ENCODE measurements at regions not wholly inside any gene's neighbourhood (a gene's known extent, or its start where the extent isn't known, plus 50 kb on each side); places are given as distances from the start of the nearest gene placed in this dataset.

DNA sequence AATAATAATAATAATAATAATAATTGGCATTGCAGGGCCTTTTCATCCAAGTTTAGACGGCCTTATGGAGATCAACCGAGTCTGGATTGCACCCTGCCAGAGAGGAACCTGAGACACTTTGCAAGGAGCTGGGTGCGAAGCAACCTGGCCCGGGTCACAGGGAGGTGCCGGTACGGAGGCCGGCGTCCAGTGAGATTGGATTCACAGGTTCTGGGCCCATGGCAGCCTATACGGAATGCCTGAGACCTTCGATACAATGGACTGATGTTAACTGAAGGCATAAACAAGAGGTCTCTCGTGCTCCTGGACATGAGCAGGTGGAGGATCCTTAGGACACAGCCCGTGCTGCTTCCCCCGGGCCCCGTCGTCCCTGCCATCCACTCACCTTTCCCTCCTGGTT is 416.5 kb upstream of the SALL3 start:
- WGBS, 4 donors: 83 to 94% (median 92%) methylated on average over 15 of the region's 15 CpGs
- H3K27ac ChIP-seq: no peak overlapping the region
- H3K4me3 ChIP-seq: no peak overlapping the region
- H3K9me3 ChIP-seq: peaks cover 0 to 4% (median 0%) of the 10 kb centered on the region in 12 donors
- H3K36me3 ChIP-seq: no peaks in the 10 kb centered on the region
- peaks cover 0 to 7% (median 0%) of the 10 kb centered on the region in 9 donors for H3K27me3 ChIP-seq
- ATAC-seq (no peak), DNase-seq (no peak)
- intact Hi-C loops (cut with DNase I): no loop called here
- H3K4me1 ChIP-seq: no peaks in the 10 kb centered on the region
- TF ChIP-seq, protein P1, sequence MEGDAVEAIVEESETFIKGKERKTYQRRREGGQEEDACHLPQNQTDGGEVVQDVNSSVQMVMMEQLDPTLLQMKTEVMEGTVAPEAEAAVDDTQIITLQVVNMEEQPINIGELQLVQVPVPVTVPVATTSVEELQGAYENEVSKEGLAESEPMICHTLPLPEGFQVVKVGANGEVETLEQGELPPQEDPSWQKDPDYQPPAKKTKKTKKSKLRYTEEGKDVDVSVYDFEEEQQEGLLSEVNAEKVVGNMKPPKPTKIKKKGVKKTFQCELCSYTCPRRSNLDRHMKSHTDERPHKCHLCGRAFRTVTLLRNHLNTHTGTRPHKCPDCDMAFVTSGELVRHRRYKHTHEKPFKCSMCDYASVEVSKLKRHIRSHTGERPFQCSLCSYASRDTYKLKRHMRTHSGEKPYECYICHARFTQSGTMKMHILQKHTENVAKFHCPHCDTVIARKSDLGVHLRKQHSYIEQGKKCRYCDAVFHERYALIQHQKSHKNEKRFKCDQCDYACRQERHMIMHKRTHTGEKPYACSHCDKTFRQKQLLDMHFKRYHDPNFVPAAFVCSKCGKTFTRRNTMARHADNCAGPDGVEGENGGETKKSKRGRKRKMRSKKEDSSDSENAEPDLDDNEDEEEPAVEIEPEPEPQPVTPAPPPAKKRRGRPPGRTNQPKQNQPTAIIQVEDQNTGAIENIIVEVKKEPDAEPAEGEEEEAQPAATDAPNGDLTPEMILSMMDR (IDR thresholded peaks at IDR 0.05): no peak
- no peak for TF ChIP-seq POLR2A (IDR thresholded peaks at IDR 0.05)

DNA sequence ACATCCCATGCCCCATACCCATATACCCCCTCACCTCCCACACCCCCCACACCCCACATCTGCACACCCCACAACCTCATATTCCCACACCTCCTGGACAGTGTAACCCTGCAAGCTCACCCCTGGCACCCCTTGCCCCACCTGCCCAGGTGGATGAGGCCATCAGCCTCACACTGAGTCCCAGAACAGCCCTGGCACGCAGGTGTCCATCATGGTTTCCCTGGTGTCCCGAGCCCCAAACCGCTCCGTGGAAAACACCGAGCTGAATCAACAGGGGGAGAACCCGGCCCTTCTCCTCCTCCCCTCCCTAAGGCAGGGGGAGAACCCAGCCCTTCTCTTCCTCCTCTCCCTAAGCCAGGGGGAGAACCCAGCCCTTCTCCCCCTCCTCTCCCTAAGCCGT is 415.6 kb upstream of the SALL3 start:
- TF ChIP-seq, protein P1 (IDR thresholded peaks at IDR 0.05): no peak
- TF ChIP-seq POLR2A (IDR thresholded peaks at IDR 0.05): no peak
- ATAC-seq: no peak
- 52 to 78% (median 65%) methylated on average over 5 to 7 of the region's 7 CpGs for WGBS, 4 donors

DNA sequence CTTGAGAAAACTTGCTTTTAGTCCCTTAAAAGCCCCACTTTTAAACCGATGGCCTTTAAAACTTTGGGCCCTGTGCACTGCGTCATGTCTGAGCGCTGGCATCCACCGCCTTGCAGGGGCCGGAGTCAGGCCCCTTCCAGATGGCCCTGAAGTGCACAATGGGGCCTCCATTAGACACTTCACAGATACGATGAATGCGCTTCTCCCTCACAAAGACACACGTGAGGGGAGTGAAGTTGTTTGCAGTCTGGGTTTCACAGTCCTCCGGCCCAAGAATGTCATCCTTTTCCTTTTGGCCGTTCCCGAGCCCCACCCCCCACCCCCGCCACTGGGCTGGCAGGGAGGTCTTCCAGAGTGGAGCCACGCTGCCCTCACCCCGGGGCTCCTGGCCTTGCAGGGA is 415.1 kb upstream of the SALL3 start:
- ATAC-seq (no peak), DNase-seq (no peak)
- H3K27me3 ChIP-seq: peaks cover 0 to 7% (median 0%) of the 10 kb centered on the region in 9 donors
- H3K4me3 ChIP-seq: no peak overlapping the region
- no peaks in the 10 kb centered on the region for H3K36me3 ChIP-seq
- intact Hi-C loops (cut with DNase I): no loop called here
- 62 to 81% (median 65%) methylated on average over 11 to 14 of the region's 14 CpGs for WGBS, 4 donors
- H3K9me3 ChIP-seq: peaks cover 0 to 16% (median 6%) of the 10 kb centered on the region in 12 donors
- H3K4me1 ChIP-seq: no peaks in the 10 kb centered on the region
- no peak overlapping the region for H3K27ac ChIP-seq
- TF ChIP-seq, protein P1 (IDR thresholded peaks at IDR 0.05): no peak
- TF ChIP-seq POLR2A (IDR thresholded peaks at IDR 0.05): no peak

More for the DNA sequence above, 415.6 kb upstream of the SALL3 start:
- Histone ChIP-seq H3K4me3 (no peak overlapping the region), H3K27ac (no peak overlapping the region), H3K27me3 (peaks cover 0 to 7% (median 0%) of the 10 kb centered on the region in 9 donors), H3K36me3 (no peaks in the 10 kb centered on the region), H3K9me3 (peaks cover 0 to 11% (median 4%) of the 10 kb centered on the region in 12 donors), H3K4me1 (no peaks in the 10 kb centered on the region)
- DNase-seq: no peak
- intact Hi-C loops (cut with DNase I): no loop called here

DNA sequence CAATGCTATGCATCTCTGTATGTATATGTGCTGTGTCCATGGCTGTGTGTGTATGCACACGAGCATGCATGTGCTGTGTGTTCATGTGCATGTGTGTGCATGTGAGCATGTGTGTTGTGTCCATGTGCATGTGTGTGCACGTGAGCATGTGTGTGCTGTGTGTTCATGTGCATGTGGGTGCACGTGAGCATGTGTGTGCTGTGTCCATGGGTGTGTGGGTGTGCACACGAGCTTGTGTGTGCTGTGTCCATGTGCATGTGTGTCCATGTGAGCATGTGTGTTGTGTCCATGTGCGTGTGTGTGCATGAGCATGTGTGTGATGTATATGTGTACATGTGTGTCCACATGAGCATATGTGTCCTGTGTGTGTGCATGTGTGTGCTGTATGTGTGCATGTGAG is 414.4 kb upstream of the SALL3 start:
- peaks cover 0 to 21% (median 6%) of the 10 kb centered on the region in 12 donors for H3K9me3 ChIP-seq
- no peak for DNase-seq
- H3K27me3 ChIP-seq: peaks cover 0 to 7% (median 0%) of the 10 kb centered on the region in 9 donors
- H3K27ac ChIP-seq: no peak overlapping the region
- no peak overlapping the region for H3K4me3 ChIP-seq
- H3K4me1 ChIP-seq: no peaks in the 10 kb centered on the region
- 79 to 86% (median 84%) methylated on average over 5 of the region's 5 CpGs for WGBS, 4 donors
- no peaks in the 10 kb centered on the region for H3K36me3 ChIP-seq
- intact Hi-C loops (cut with DNase I): no loop called here
- ATAC-seq: no peak
- TF ChIP-seq, protein P1 (IDR thresholded peaks at IDR 0.05): no peak
- no peak for TF ChIP-seq POLR2A (IDR thresholded peaks at IDR 0.05)

All from heart left ventricle (tissue), 16 donors.